ENCODE measurements at regions not wholly inside any gene's neighbourhood (a gene's known extent, or its start where the extent isn't known, plus 50 kb on each side); places are given as distances from the start of the nearest gene placed in this dataset.

GRCh38 chr12:14253496-14253895 is 112.0 kb upstream of the ATF7IP start:
- Histone ChIP-seq H3K79me2 (ENCODE audit: insufficient read depth, low read length) (no peaks in the 10 kb centered on the region), H2AFZ (ENCODE audit: low read length) (no peak overlapping the region), H4K20me1 (ENCODE audit: insufficient read depth, low read length) (no peaks in the 10 kb centered on the region), H3K4me1 (ENCODE audit: insufficient read depth, low read length) (peaks cover 41% of the 10 kb centered on the region), H3K9ac (ENCODE audit: insufficient read depth, low read depth, low read length) (no peak overlapping the region), H3K4me2 (ENCODE audit: low read depth, low read length) (no peak overlapping the region), H3K27me3 (ENCODE audit: control insufficient read depth in 1 of 2, insufficient read depth in 2 of 2, low read length in 2 of 2) (no peaks in the 10 kb centered on the region), H3K4me3 (replicated peaks in 1 of 3; ENCODE audit: insufficient read depth in 1 of 3, low read depth in 2 of 3, low read length in 3 of 3) (no peak overlapping the region), H3K27ac (ENCODE audit: extremely low read length, insufficient read depth, low read length) (no peak overlapping the region), H3K9me3 (ENCODE audit: low read length) (no peaks in the 10 kb centered on the region), H3K36me3 (replicated peaks in 1 of 2; ENCODE audit: control insufficient read depth in 1 of 2, insufficient read depth in 2 of 2, low read length in 2 of 2) (no peaks in the 10 kb centered on the region)
- ChIA-PET CTCF (ENCODE audit: low intra/inter-chr PET ratio, low total read pairs) (no interaction called here), POLR2A (no interaction called here)
- no peak for TF ChIP-seq MAF1 (CRISPR knock-in tag; IDR thresholded peaks at IDR 0.05; ENCODE audit: borderline replicate concordance)
- no peak for TF ChIP-seq SMAD1 (CRISPR knock-in tag; IDR thresholded peaks at IDR 0.05; ENCODE audit: borderline replicate concordance, low read depth)
- TF ChIP-seq ATF5 (CRISPR knock-in tag; IDR thresholded peaks at IDR 0.05; ENCODE audit: low read depth): no peak
- no peak for TF ChIP-seq ZFP62 (CRISPR knock-in tag; IDR thresholded peaks at IDR 0.05)
- TF ChIP-seq GABPB1 (CRISPR knock-in tag; IDR thresholded peaks at IDR 0.05): no peak
- TF ChIP-seq HMGXB4 (CRISPR knock-in tag; IDR thresholded peaks at IDR 0.05; ENCODE audit: borderline replicate concordance in 1 of 2, low read depth in 1 of 2): no peak
- TF ChIP-seq CREM (IDR thresholded peaks at IDR 0.05): no peak
- no peak for TF ChIP-seq CREM (CRISPR knock-in tag; IDR thresholded peaks at IDR 0.05)
- no peak for TF ChIP-seq ZNF660 (CRISPR knock-in tag; IDR thresholded peaks at IDR 0.05; ENCODE audit: borderline replicate concordance, low read depth)
- no peak for TF ChIP-seq PRDM15 (CRISPR knock-in tag; IDR thresholded peaks at IDR 0.05)
- TF ChIP-seq PPARG (CRISPR knock-in tag; conservative IDR thresholded peaks at IDR 0.05): no peak
- no peak for TF ChIP-seq CHD4 (IDR thresholded peaks at IDR 0.05; ENCODE audit: borderline replicate concordance, low read length)
- no peak for TF ChIP-seq ZIK1 (CRISPR knock-in tag; IDR thresholded peaks at IDR 0.05; ENCODE audit: borderline replicate concordance, low read depth)
- 71% methylated on average over 3 of the region's 3 CpGs for WGBS (ENCODE audit: low lambda C conversion rate)
- no peak for FAIRE-seq
- ATAC-seq: no peak
- no peak for DNase-seq (ENCODE audit: low spot score)
- BruUV-seq (replicated peaks): no TSS peak
- intact Hi-C loops (cut with micrococcal nuclease; ENCODE audit: unreplicated experiment): no loop called here
- in situ Hi-C loops (cut with HindIII; ENCODE audit: extremely low pct_ligation_motif_present, low pct_unique_long_range_greater_than_20kb): no loop called here

Measured in HepG2 (cell line).